Peyer's patch (tissue), 4 donors: ENCODE measurements at regions not wholly inside any gene's neighbourhood (a gene's known extent, or its start where the extent isn't known, plus 50 kb on each side); places are given as distances from the start of the nearest gene placed in this dataset.

Source experiments
- POLR2A ChIP-seq, 2 donors: fragments of 450-650 bp; IDR thresholded peaks; one replicate each; pipeline ENCODE4 v1.5.1; 2017; ENCODE audit warnings: antibody characterized with exemption in 2 of 2, mild to moderate bottlenecking in 2 of 2, moderate library complexity in 2 of 2
- TF ChIP-seq, protein P1 (sequence below), 6 experiments: fragments of 450-650 bp in 4 of 6; fragments of 200-600 bp in 2 of 6; sonication (generic) in 1 of 6; IDR thresholded peaks; one replicate each; pipeline ENCODE4 v1.5.1; 2017 to 2019; ENCODE audit warnings: antibody characterized with exemption in 6 of 6, mild to moderate bottlenecking in 3 of 6, moderate library complexity in 1 of 6

- TF ChIP-seq, protein P1, sequence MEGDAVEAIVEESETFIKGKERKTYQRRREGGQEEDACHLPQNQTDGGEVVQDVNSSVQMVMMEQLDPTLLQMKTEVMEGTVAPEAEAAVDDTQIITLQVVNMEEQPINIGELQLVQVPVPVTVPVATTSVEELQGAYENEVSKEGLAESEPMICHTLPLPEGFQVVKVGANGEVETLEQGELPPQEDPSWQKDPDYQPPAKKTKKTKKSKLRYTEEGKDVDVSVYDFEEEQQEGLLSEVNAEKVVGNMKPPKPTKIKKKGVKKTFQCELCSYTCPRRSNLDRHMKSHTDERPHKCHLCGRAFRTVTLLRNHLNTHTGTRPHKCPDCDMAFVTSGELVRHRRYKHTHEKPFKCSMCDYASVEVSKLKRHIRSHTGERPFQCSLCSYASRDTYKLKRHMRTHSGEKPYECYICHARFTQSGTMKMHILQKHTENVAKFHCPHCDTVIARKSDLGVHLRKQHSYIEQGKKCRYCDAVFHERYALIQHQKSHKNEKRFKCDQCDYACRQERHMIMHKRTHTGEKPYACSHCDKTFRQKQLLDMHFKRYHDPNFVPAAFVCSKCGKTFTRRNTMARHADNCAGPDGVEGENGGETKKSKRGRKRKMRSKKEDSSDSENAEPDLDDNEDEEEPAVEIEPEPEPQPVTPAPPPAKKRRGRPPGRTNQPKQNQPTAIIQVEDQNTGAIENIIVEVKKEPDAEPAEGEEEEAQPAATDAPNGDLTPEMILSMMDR (IDR thresholded peaks at IDR 0.05) = no peak
- no peak for TF ChIP-seq POLR2A (IDR thresholded peaks at IDR 0.05)
Measured at GRCh38 chr12:47478426-47478825, 227.4 kb downstream of the RPAP3 start.
